HepG2 (cell line): ENCODE measurements at regions not wholly inside any gene's neighbourhood (a gene's known extent, or its start where the extent isn't known, plus 50 kb on each side); places are given as distances from the start of the nearest gene placed in this dataset.

Experiments used
- CTCF ChIP-seq: sonication (generic); formaldehyde crosslinking; IDR thresholded peaks from 2 replicates; pipeline ENCODE4 v1.5.0; 2020; ENCODE audit warnings: mild to moderate bottlenecking, missing genetic modification reagents, moderate library complexity
- EZH2 ChIP-seq: conservative IDR thresholded peaks from 2 replicates; pipeline ENCODE4 v1.6.1; 2012; ENCODE audit warnings: mild to moderate bottlenecking, low read depth, low read length, moderate library complexity
- GABPA ChIP-seq, 2 experiments: IDR thresholded peaks; 2 replicates each; pipeline ENCODE4 v1.6.1; 2011 to 2016; ENCODE audit warnings: low read depth in 2 of 2, low read length in 1 of 2, missing biosample characterization in 1 of 2, missing genetic modification characterization in 1 of 2
- GLMP ChIP-seq: sonication (generic); formaldehyde crosslinking; IDR thresholded peaks from 2 replicates; pipeline ENCODE4 v1.9.0; 2021; ENCODE audit warnings: missing genetic modification reagents, mild to moderate bottlenecking, borderline replicate concordance
- HDAC1 ChIP-seq: sonication (generic); formaldehyde crosslinking; IDR thresholded peaks from 2 replicates; pipeline ENCODE4 v1.5.1; 2020; ENCODE audit warnings: mild to moderate bottlenecking, missing genetic modification reagents
- HNF4A ChIP-seq: sonication (generic); formaldehyde crosslinking; IDR thresholded peaks from 2 replicates; pipeline ENCODE4 v1.4.0; 2020; ENCODE audit warnings: missing genetic modification reagents
- HNRNPH1 ChIP-seq: fragments of 200-400 bp; formaldehyde crosslinking; optimal IDR thresholded peaks from 2 replicates; pipeline ENCODE3; 2017; ENCODE audit warnings: mild to moderate bottlenecking, low read depth, low read length
- MLXIP ChIP-seq: sonication (generic); formaldehyde crosslinking; IDR thresholded peaks from 2 replicates; pipeline ENCODE4 v1.9.0; 2021; ENCODE audit warnings: missing genetic modification reagents, borderline replicate concordance
- NFE2L2 ChIP-seq: fragments of 150-350 bp; IDR thresholded peaks from 2 replicates; pipeline ENCODE4 v1.6.1; 2014; ENCODE audit warnings: low read length
- POLR2A ChIP-seq, 2 experiments: IDR thresholded peaks; 2 replicates each; pipeline ENCODE4 v1.6.1; 2011; ENCODE audit warnings: low read depth in 2 of 2, low read length in 2 of 2, mild to moderate bottlenecking in 1 of 2, moderate library complexity in 1 of 2; ENCODE audit not compliant: insufficient read depth in 1 of 2
- TEAD2 ChIP-seq: sonication (generic); formaldehyde crosslinking; IDR thresholded peaks from 2 replicates; pipeline ENCODE4 v1.9.0; 2021; ENCODE audit warnings: missing genetic modification reagents
- U2AF1 ChIP-seq: fragments of 200-400 bp; formaldehyde crosslinking; optimal IDR thresholded peaks from 2 replicates; pipeline ENCODE3; 2017; ENCODE audit warnings: mild to moderate bottlenecking, low read depth, low read length
- ZFP37 ChIP-seq: sonication (generic); formaldehyde crosslinking; IDR thresholded peaks from 2 replicates; pipeline ENCODE4 v1.4.0; 2020; ENCODE audit warnings: missing genetic modification reagents, borderline replicate concordance
- ZNF501 ChIP-seq: sonication (generic); formaldehyde crosslinking; IDR thresholded peaks from 2 replicates; pipeline ENCODE4 v1.5.1; 2020; ENCODE audit warnings: mild to moderate bottlenecking, moderate library complexity, missing genetic modification reagents

- TF ChIP-seq HNF4A = peak; percentile 58
- 0 out of 2 replicates have a peak, but pooled peaks have one; percentile 22 for TF ChIP-seq HDAC1 (CRISPR knock-in tag)
- no peak for TF ChIP-seq ZNF501 (CRISPR knock-in tag)
- no peak for TF ChIP-seq GLMP (CRISPR knock-in tag)
- no peak for TF ChIP-seq ZFP37 (CRISPR knock-in tag)
- no peak for TF ChIP-seq U2AF1
- no peak for TF ChIP-seq TEAD2 (CRISPR knock-in tag)
- TF ChIP-seq CTCF (CRISPR knock-in tag) = no peak
- TF ChIP-seq POLR2A (IDR thresholded peaks at IDR 0.05; ENCODE audit: insufficient read depth in 1 of 2, low read depth in 2 of 2, low read length in 2 of 2) = no peak
- TF ChIP-seq HNRNPH1 = no peak
- no peak for TF ChIP-seq EZH2
- no peak for TF ChIP-seq NFE2L2
- no peak for TF ChIP-seq GABPA (IDR thresholded peaks at IDR 0.05; ENCODE audit: low read depth, low read length)
- TF ChIP-seq GABPA (CRISPR knock-in tag; IDR thresholded peaks at IDR 0.05; ENCODE audit: low read depth) = no peak
- TF ChIP-seq MLXIP (CRISPR knock-in tag) = no peak
Measured at GRCh38 chr13:50629497-50629896, 214.0 kb downstream of the DLEU7 start.
